ENCODE measurements at regions not wholly inside any gene's neighbourhood (a gene's known extent, or its start where the extent isn't known, plus 50 kb on each side); places are given as distances from the start of the nearest gene placed in this dataset.

- no peak overlapping the region for H2AFZ ChIP-seq (ENCODE audit: low read length)
- H3K79me2 ChIP-seq (ENCODE audit: control insufficient read depth in 1 of 2, insufficient read depth in 2 of 2, low read length in 2 of 2): no peaks in the 10 kb centered on the region
- no peak overlapping the region for H4K91ac ChIP-seq (replicated peaks; ENCODE audit: insufficient read length, low read length)
- H3K36me3 ChIP-seq (ENCODE audit: control insufficient read depth in 2 of 4, insufficient read depth in 4 of 4, low read length in 3 of 4): no peaks in the 10 kb centered on the region
- no peaks in the 10 kb centered on the region for H3K9me3 ChIP-seq (ENCODE audit: insufficient read depth in 2 of 2, low read depth in 1 of 2, low read length in 1 of 2)
- no peak overlapping the region for H3K9ac ChIP-seq (replicated peaks in 1 of 4; ENCODE audit: extremely low read depth in 1 of 4, low read depth in 3 of 4, low read length in 3 of 4)
- H3K14ac ChIP-seq (ENCODE audit: insufficient read length): no peak overlapping the region
- H3K4me3 ChIP-seq (ENCODE audit: extremely low read depth in 1 of 4, insufficient read depth in 2 of 4, low read depth in 3 of 4, low read length in 4 of 4): no peak overlapping the region
- H3K23me2 ChIP-seq (ENCODE audit: low read depth, low read length): no peaks in the 10 kb centered on the region
- DNase-seq (ENCODE audit: low read depth in 1 of 2, low spot score in 2 of 2): no peak
- H3K27me3 ChIP-seq (replicated peaks in 1 of 4; ENCODE audit: control insufficient read depth in 3 of 4, extremely low read depth in 1 of 4, insufficient read depth in 3 of 4, low read length in 3 of 4): no peaks in the 10 kb centered on the region
- H2AK5ac ChIP-seq (ENCODE audit: low read depth, low read length): no peak overlapping the region
- no peak overlapping the region for H3K27ac ChIP-seq (ENCODE audit: low read depth, low read length)
- no peak overlapping the region for H2BK15ac ChIP-seq (ENCODE audit: low read length)
- H4K20me1 ChIP-seq (replicated peaks in 1 of 2; ENCODE audit: control insufficient read depth in 1 of 2, insufficient read depth in 2 of 2, low read length in 2 of 2): no peaks in the 10 kb centered on the region
- no peak overlapping the region for H2BK12ac ChIP-seq (ENCODE audit: low read depth, low read length)
- no peak overlapping the region for H3K4ac ChIP-seq (replicated peaks; ENCODE audit: insufficient read length, low read depth, low read length)
- 91% methylated on average over 4 of the region's 4 CpGs; no CpG with 5 or more reads in 1 of the 2 experiments for WGBS, 2 experiments (ENCODE audit: extremely low coverage in 1 of 2, insufficient coverage in 1 of 2, insufficient read length in 1 of 2, insufficient replicate concordance in 2 of 2, low coverage in 1 of 2, low lambda C conversion rate in 2 of 2, missing lambda C conversion rate in 1 of 2)
- H2BK5ac ChIP-seq (ENCODE audit: low read depth, low read length): no peak overlapping the region
- no peak overlapping the region for H2BK20ac ChIP-seq (ENCODE audit: low read length)
- no peak overlapping the region for H3K23ac ChIP-seq (ENCODE audit: insufficient read length)
- no peak overlapping the region for H4K5ac ChIP-seq (ENCODE audit: insufficient read length, low read depth, low read length)
- H2BK120ac ChIP-seq (replicated peaks; ENCODE audit: low read depth, low read length): no peak overlapping the region
- CTCF ChIA-PET (ENCODE audit: partially characterized antibody): interaction anchor here (0.6 to 1.0 kb wide), 3 partner anchors 115 to 227 kb away, joined by 3 to 5 read pairs (median 3); no protein-coding TSS in a partner anchor
- FAIRE-seq: no peak
- no peak overlapping the region for H3K18ac ChIP-seq (ENCODE audit: extremely low read depth, low read length)
- H3K56ac ChIP-seq (replicated peaks; ENCODE audit: insufficient read length, low read depth, low read length): no peak overlapping the region
- TF ChIP-seq CTBP2 (IDR thresholded peaks at IDR 0.05; ENCODE audit: borderline replicate concordance, insufficient read depth, insufficient read length, low read length) (no peak), TEAD4 (IDR thresholded peaks at IDR 0.05; ENCODE audit: low read depth, low read length) (no peak), MAFK (IDR thresholded peaks at IDR 0.05; ENCODE audit: low read depth, low read length) (no peak), SP2 (IDR thresholded peaks at IDR 0.05; ENCODE audit: low read length) (no peak)
- H4K8ac ChIP-seq (ENCODE audit: extremely low read depth, insufficient read depth, low read length): no peak overlapping the region
- H3K4me2 ChIP-seq (ENCODE audit: insufficient read depth in 1 of 2, low read depth in 2 of 2, low read length in 2 of 2): no peak overlapping the region
- no peaks in the 10 kb centered on the region for H3K79me1 ChIP-seq (ENCODE audit: low read depth, low read length)
- POLR2A ChIA-PET (ENCODE audit: partially characterized antibody): no interaction called here
- no peaks in the 10 kb centered on the region for H3K4me1 ChIP-seq (replicated peaks in 1 of 4; ENCODE audit: control insufficient read depth in 3 of 4, insufficient read depth in 4 of 4, low read length in 3 of 4)
Observed at GRCh38 chr3:30453360-30454039, 152.9 kb upstream of the TGFBR2 start.
